ENCODE measurements at regions not wholly inside any gene's neighbourhood (a gene's known extent, or its start where the extent isn't known, plus 50 kb on each side); places are given as distances from the start of the nearest gene placed in this dataset.

DNA sequence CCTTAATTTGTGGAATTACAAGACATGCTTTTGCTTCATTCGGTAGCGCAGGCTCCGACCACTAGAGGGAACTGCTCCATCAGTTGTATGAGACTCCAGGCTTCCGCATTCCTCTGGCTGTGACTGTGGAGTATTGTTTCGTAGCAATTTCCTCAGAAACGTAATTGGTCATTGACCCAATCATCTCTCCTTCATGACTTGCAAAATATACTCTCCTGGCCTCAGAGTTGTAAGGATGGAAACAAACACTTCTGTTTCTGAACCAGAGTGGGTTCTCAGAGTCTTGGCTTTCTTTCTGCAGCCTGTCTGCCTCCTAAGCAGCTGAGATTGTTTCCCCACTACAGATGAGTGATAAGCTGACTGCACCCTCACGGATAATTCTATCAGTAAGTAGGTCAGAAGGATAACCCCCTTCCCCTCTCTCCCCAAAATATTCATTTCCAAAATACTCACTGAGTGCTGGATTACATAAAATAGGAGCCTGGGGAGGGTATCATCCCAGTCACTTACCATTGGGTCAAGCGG, 146.8 kb upstream of the ZC3H12C start:
- no peak for TF ChIP-seq EZH2 (IDR thresholded peaks at IDR 0.05; ENCODE audit: borderline replicate concordance, low read length)
- TF ChIP-seq, protein P1, sequence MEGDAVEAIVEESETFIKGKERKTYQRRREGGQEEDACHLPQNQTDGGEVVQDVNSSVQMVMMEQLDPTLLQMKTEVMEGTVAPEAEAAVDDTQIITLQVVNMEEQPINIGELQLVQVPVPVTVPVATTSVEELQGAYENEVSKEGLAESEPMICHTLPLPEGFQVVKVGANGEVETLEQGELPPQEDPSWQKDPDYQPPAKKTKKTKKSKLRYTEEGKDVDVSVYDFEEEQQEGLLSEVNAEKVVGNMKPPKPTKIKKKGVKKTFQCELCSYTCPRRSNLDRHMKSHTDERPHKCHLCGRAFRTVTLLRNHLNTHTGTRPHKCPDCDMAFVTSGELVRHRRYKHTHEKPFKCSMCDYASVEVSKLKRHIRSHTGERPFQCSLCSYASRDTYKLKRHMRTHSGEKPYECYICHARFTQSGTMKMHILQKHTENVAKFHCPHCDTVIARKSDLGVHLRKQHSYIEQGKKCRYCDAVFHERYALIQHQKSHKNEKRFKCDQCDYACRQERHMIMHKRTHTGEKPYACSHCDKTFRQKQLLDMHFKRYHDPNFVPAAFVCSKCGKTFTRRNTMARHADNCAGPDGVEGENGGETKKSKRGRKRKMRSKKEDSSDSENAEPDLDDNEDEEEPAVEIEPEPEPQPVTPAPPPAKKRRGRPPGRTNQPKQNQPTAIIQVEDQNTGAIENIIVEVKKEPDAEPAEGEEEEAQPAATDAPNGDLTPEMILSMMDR (conservative IDR thresholded peaks at IDR 0.05 in 1 of 2, IDR thresholded peaks at IDR 0.05 in 1 of 2; ENCODE audit: extremely low read depth in 1 of 2, insufficient read depth in 1 of 2, low read depth in 1 of 2, low read length in 2 of 2), result peak; percentile 95 to 99
